GM12892 (cell line): ENCODE measurements at regions not wholly inside any gene's neighbourhood (a gene's known extent, or its start where the extent isn't known, plus 50 kb on each side); places are given as distances from the start of the nearest gene placed in this dataset.

ENCODE experiments used
- POLR2A ChIP-seq: IDR thresholded peaks from 2 replicates; pipeline ENCODE4 v1.6.1; 2011; ENCODE audit warnings: low read depth, low read length, control low read depth
- POLR2AphosphoS5 ChIP-seq: IDR thresholded peaks from 2 replicates; pipeline ENCODE4 v1.6.1; 2011; ENCODE audit warnings: low read depth, low read length, control low read depth
- TAF1 ChIP-seq: IDR thresholded peaks from 2 replicates; pipeline ENCODE4 v1.6.1; 2011; ENCODE audit warnings: low read depth, mild to moderate bottlenecking, control low read depth, low read length, borderline replicate concordance

DNA sequence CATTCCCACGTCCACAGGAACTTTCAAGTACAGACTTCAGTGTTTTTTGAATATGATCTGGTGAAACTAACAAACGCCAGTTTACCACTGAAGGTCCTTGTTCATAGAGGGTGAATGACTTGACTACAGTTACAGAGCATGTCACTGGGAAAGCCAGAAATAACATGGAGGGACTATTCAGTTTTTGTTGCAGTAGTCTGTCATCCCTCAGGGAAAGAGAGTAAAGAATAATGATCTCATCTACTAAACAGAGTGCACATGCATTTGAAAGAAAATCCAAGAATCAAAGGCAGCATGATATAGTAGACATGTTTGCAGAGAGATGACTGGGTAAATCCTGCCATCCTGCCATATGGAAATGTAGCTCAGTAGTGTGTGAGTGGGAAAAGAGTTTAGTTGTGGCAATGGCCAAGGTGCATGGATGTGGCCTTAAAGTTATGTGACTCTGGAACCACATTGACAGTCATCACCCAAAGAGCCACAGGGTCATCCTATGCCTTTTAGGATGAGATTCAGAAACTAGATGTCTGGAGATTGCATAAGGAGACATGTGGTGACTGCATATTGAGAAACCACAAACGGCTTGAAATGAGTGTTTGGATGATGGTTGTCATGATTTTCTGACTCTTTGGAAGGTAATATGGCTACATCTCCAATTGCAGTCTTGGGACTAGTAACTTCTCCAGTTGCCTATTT, 125.3 kb upstream of the ZEB2 start:
- no peak for TF ChIP-seq POLR2A
- no peak for TF ChIP-seq TAF1
- TF ChIP-seq POLR2AphosphoS5 = no peak
